AG08396 (cell line): ENCODE measurements at regions not wholly inside any gene's neighbourhood (a gene's known extent, or its start where the extent isn't known, plus 50 kb on each side); places are given as distances from the start of the nearest gene placed in this dataset.

Experiments used
- DNase-seq: peaks from one replicate; pipeline ENCODE4 v3.0.0; 2012; ENCODE audit warnings: low spot score, mixed read lengths

- DNase-seq: no peak
These were observed 101.4 kb upstream of the CD180 start for GRCh38 chr5:67297802-67298532.

- no peak for DNase-seq
These were observed 100.8 kb upstream of the CD180 start for GRCh38 chr5:67297376-67297775.

GRCh38 chr5:67294266-67294938 is 97.8 kb upstream of the CD180 start:
- no peak for DNase-seq

DNA sequence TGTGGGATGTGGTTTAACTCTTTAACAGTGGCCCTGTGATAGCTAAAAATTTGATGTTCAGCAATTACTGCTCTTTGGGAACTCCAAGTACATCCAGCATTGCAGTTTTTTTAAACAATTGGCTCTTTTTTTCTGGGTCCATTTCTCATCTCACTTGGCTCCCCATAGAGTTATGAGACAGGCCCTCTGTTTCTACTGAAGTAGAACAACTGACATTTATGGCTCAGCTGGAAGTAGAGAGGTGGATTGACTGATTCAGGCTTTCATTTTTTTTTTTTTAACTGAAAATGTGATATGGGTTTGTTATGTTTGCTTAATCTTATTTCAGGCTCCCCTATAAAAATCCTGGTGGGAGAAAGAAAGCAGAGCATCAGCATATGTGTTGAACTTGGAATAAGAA is 96.6 kb upstream of the CD180 start:
- DNase-seq: no peak

GRCh38 chr5:67292201-67292940 is 95.8 kb upstream of the CD180 start:
- DNase-seq: no peak

GRCh38 chr5:67291671-67292070 is 95.1 kb upstream of the CD180 start:
- no peak for DNase-seq

GRCh38 chr5:67291066-67291465 is 94.5 kb upstream of the CD180 start:
- no peak for DNase-seq

DNA sequence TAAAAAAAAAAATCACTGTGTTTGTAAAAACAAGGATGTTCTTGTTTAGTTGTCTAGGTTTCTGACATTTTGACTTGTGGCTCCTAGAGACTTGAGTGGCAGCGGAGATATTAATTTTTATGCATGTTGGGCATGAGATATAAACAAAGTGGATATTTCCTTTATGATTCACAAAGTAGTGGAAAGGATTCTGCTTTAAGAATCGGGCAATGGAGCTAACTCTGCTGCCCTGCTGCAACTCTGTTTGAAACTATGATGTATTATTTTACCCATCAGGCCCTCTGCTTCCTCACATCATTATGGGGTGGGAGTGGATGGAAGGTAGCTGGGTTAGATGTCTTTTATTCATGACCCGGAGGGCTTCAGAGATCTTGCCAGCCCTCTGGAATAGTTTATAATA is 94.1 kb upstream of the CD180 start:
- no peak for DNase-seq

- DNase-seq: no peak
These were observed 93.3 kb upstream of the CD180 start for GRCh38 chr5:67289763-67290521.

GRCh38 chr5:67287510-67288268 is 91.1 kb upstream of the CD180 start:
- DNase-seq: peak; percentile 30

- no peak for DNase-seq
These were observed 89.4 kb upstream of the CD180 start for GRCh38 chr5:67286006-67286405.

GRCh38 chr5:67283988-67284487 is 87.4 kb upstream of the CD180 start:
- DNase-seq: no peak

DNA sequence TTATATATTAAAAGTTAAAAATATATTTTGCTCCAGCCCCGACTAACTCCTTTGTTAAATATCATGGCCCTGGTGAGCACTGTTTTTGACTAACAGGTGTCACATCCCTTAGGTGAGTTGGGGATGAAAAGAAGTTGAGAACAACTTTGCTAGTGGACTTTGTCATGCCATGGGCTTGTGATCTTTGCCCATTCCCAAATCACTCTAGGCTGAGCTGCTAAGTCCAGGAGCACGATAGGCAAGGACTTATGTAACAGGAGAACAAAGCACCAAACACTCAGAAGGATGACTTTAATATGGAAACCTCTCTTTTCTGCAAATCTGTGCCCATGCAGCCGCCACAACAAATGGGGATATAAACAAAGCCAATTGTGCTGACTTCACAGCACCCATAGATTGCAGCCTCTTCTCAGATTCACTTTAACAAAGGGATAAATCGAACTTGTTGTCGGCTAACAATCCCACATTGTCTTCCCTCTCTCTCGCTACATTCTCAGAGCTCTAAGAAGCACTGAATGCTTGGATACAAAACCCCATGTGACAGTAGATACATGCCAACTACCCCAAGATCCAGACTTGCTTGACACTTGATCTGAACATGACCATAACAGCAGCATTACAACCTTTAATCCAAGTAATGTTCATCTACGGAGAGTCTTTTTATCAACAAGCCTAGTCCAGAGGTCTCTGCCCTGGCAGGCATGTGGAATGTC is 86.8 kb upstream of the CD180 start:
- DNase-seq: no peak

DNA sequence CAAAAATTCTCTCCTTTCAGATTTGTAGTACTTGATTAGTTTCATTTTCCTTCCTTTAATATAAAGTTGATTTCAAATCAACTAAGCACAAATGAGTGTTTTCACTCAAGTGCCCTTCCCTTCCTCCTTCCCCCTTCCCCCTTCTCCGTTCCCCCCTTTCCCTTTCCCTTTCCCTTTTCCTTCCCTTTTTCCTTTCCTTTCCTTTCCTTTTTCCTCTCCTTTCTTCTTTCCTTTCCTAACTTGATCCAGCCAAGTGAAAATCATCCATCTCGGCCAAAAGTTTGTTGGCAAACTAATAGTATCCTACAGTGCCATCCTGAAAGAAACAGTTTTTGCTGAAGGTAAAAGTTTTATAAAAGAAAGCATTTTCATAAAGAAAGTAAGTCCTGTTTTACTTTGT is 85.3 kb upstream of the CD180 start:
- DNase-seq: no peak

DNA sequence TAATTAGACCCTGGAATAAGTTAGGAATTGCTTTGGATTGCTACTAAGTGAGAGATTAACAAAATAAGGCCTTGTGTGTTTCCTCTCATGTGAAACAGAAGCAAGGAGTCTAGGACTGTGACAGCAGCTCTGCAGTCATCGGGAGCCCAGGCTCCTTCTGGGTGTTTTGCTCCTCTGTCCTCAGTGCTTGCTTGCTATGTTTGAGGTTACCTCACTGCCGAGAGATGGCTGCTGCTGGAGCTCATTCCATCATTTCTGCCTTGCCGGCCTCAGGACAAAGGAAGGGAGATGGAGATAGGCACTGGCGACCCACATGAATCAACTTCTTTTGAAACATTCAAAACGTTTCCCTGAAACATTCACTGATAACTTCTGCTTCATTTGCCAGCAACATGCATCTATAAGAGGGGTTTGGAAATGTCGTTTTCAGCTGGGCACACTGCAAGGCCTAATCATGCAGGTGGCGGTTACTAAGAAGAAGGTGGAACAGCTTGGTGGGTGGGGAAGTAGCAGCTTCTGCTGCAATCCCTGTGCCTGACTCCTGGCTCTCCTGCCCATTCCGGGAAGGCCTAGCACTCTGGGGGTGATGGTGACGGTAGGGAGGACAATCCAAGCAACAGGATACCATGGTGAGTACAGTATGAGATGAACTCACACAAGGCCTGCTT is 77.2 kb upstream of the CD180 start:
- DNase-seq: no peak

- peak; percentile 20 for DNase-seq
These were observed 76.0 kb upstream of the CD180 start for GRCh38 chr5:67272453-67273130.

GRCh38 chr5:67268231-67269021 is 71.8 kb upstream of the CD180 start:
- DNase-seq: peak; percentile 78

GRCh38 chr5:67267512-67268216 is 71.1 kb upstream of the CD180 start:
- DNase-seq: no peak
